ENCODE measurements at regions not wholly inside any gene's neighbourhood (a gene's known extent, or its start where the extent isn't known, plus 50 kb on each side); places are given as distances from the start of the nearest gene placed in this dataset.
"Not testable (repeated sequence)": the region's sequence is repeated elsewhere in the genome, so short reads cannot be mapped to it uniquely, and the experiment has no call there.

- H3K27ac ChIP-seq (ENCODE audit: low read depth, low read length), result no peak overlapping the region
- no peaks in the 10 kb centered on the region for H3K9me3 ChIP-seq (ENCODE audit: control insufficient read depth, insufficient read depth, low read length)
- TF ChIP-seq, protein P1, sequence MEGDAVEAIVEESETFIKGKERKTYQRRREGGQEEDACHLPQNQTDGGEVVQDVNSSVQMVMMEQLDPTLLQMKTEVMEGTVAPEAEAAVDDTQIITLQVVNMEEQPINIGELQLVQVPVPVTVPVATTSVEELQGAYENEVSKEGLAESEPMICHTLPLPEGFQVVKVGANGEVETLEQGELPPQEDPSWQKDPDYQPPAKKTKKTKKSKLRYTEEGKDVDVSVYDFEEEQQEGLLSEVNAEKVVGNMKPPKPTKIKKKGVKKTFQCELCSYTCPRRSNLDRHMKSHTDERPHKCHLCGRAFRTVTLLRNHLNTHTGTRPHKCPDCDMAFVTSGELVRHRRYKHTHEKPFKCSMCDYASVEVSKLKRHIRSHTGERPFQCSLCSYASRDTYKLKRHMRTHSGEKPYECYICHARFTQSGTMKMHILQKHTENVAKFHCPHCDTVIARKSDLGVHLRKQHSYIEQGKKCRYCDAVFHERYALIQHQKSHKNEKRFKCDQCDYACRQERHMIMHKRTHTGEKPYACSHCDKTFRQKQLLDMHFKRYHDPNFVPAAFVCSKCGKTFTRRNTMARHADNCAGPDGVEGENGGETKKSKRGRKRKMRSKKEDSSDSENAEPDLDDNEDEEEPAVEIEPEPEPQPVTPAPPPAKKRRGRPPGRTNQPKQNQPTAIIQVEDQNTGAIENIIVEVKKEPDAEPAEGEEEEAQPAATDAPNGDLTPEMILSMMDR (IDR thresholded peaks at IDR 0.05; ENCODE audit: low read depth, low read length), result no peak
- no peak for DNase-seq (ENCODE audit: low read depth, low spot score)
- ChIA-PET CTCF (no interaction called here), POLR2A (no interaction called here)
- no peaks in the 10 kb centered on the region for H3K27me3 ChIP-seq (ENCODE audit: control insufficient read depth, insufficient read depth, low read length)
- H3K4me3 ChIP-seq (ENCODE audit: low read depth, low read length), result no peak overlapping the region
Observed at GRCh38 chr1:191504999-191505398, 653.3 kb upstream of the RGS18 start.

GRCh38 chr1:191508239-191508638 is 650.0 kb upstream of the RGS18 start:
- CTCF ChIA-PET, result no interaction called here
- no peak for DNase-seq (ENCODE audit: low read depth, low spot score)
- TF ChIP-seq, protein P1 (IDR thresholded peaks at IDR 0.05; ENCODE audit: low read depth, low read length), result no peak
- POLR2A ChIA-PET, result no interaction called here
- Histone ChIP-seq H3K27ac (ENCODE audit: low read depth, low read length) (no peak overlapping the region), H3K27me3 (ENCODE audit: control insufficient read depth, insufficient read depth, low read length) (no peaks in the 10 kb centered on the region), H3K9me3 (ENCODE audit: control insufficient read depth, insufficient read depth, low read length) (no peaks in the 10 kb centered on the region), H3K4me3 (ENCODE audit: low read depth, low read length) (no peak overlapping the region)

GRCh38 chr1:191511480-191511879 is 646.8 kb upstream of the RGS18 start:
- CTCF ChIA-PET; POLR2A ChIA-PET; H3K27ac ChIP-seq (ENCODE audit: low read depth, low read length): not testable (repeated sequence)

GRCh38 chr1:191517826-191518225 is 640.4 kb upstream of the RGS18 start:
- Histone ChIP-seq H3K27me3 (ENCODE audit: control insufficient read depth, insufficient read depth, low read length) (no peaks in the 10 kb centered on the region), H3K27ac (ENCODE audit: low read depth, low read length) (no peak overlapping the region), H3K4me3 (ENCODE audit: low read depth, low read length) (no peak overlapping the region), H3K9me3 (ENCODE audit: control insufficient read depth, insufficient read depth, low read length) (no peaks in the 10 kb centered on the region)
- DNase-seq (ENCODE audit: low read depth, low spot score), result no peak
- TF ChIP-seq, protein P1 (IDR thresholded peaks at IDR 0.05; ENCODE audit: low read depth, low read length), result no peak
- POLR2A ChIA-PET, result no interaction called here
- CTCF ChIA-PET, result no interaction called here

More at GRCh38 chr1:191511480-191511879, 646.8 kb upstream of the RGS18 start:
- DNase-seq (ENCODE audit: low read depth, low spot score); H3K27me3 ChIP-seq (ENCODE audit: control insufficient read depth, insufficient read depth, low read length); H3K4me3 ChIP-seq (ENCODE audit: low read depth, low read length); H3K9me3 ChIP-seq (ENCODE audit: control insufficient read depth, insufficient read depth, low read length): not testable (repeated sequence)

GRCh38 chr1:191519519-191519918 is 638.7 kb upstream of the RGS18 start:
- Histone ChIP-seq H3K27ac (ENCODE audit: low read depth, low read length) (no peak overlapping the region), H3K9me3 (ENCODE audit: control insufficient read depth, insufficient read depth, low read length) (no peaks in the 10 kb centered on the region), H3K4me3 (ENCODE audit: low read depth, low read length) (no peak overlapping the region), H3K27me3 (ENCODE audit: control insufficient read depth, insufficient read depth, low read length) (no peaks in the 10 kb centered on the region)
- ChIA-PET POLR2A (no interaction called here), CTCF (no interaction called here)
- DNase-seq (ENCODE audit: low read depth, low spot score), result no peak
- TF ChIP-seq, protein P1 (IDR thresholded peaks at IDR 0.05; ENCODE audit: low read depth, low read length), result no peak

- no peaks in the 10 kb centered on the region for H3K27me3 ChIP-seq (ENCODE audit: control insufficient read depth, insufficient read depth, low read length)
- DNase-seq (ENCODE audit: low read depth, low spot score), result no peak
- CTCF ChIA-PET, result no interaction called here
- no peak overlapping the region for H3K4me3 ChIP-seq (ENCODE audit: low read depth, low read length)
- no peaks in the 10 kb centered on the region for H3K9me3 ChIP-seq (ENCODE audit: control insufficient read depth, insufficient read depth, low read length)
- TF ChIP-seq, protein P1 (IDR thresholded peaks at IDR 0.05; ENCODE audit: low read depth, low read length), result no peak
- no peak overlapping the region for H3K27ac ChIP-seq (ENCODE audit: low read depth, low read length)
- POLR2A ChIA-PET, result no interaction called here
Observed at GRCh38 chr1:191520345-191520744, 637.9 kb upstream of the RGS18 start.

GRCh38 chr1:191525944-191526343 is 632.3 kb upstream of the RGS18 start:
- H3K4me3 ChIP-seq (ENCODE audit: low read depth, low read length); POLR2A ChIA-PET; H3K27me3 ChIP-seq (ENCODE audit: control insufficient read depth, insufficient read depth, low read length); H3K27ac ChIP-seq (ENCODE audit: low read depth, low read length); CTCF ChIA-PET; DNase-seq (ENCODE audit: low read depth, low spot score); H3K9me3 ChIP-seq (ENCODE audit: control insufficient read depth, insufficient read depth, low read length): not testable (repeated sequence)
